ENCODE measurements at regions not wholly inside any gene's neighbourhood (a gene's known extent, or its start where the extent isn't known, plus 50 kb on each side); places are given as distances from the start of the nearest gene placed in this dataset.
A peak's percentile ranks its signal among the peaks of the same experiment; 100 is the strongest.

DNA sequence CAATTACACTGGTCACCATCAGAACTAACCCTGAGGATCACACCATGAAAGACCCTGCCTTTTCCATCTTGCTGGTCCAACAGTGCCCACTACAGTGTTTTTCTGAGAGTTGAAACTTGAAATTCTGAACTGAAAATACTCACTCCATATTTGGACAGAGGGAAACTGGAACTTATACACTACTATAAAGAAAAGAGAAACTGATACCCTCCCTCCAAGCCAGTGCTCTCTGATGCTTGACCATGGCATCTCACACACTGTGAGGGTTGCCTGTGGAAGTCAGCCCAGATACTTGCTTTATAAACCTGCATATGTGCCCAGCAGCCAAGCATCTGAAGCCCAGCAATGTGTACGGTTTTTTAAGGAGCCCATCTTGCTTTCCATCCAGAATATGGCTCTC, 108.7 kb downstream of the FOXA2 start:
- TF ChIP-seq RFX1 (IDR thresholded peaks at IDR 0.05) (no peak), MTF1 (CRISPR knock-in tag; IDR thresholded peaks at IDR 0.05) (no peak), CTCF (CRISPR knock-in tag; IDR thresholded peaks at IDR 0.05) (peak; percentile 34; the same call in 1 of the 2 replicates), HNF4G (IDR thresholded peaks at IDR 0.05; ENCODE audit: borderline replicate concordance, low read depth, low read length) (no peak), HNF4G (CRISPR knock-in tag; IDR thresholded peaks at IDR 0.05; ENCODE audit: borderline replicate concordance, low read depth) (no peak)

Measured in HepG2 (cell line).